ENCODE measurements at regions not wholly inside any gene's neighbourhood (a gene's known extent, or its start where the extent isn't known, plus 50 kb on each side); places are given as distances from the start of the nearest gene placed in this dataset.

GRCh38 chr5:8848997-8849594 lies 696.8 kb downstream of the SEMA5A start:
- no peak for TF ChIP-seq CTCF (IDR thresholded peaks at IDR 0.05; ENCODE audit: low read depth, low read length)
- Histone ChIP-seq H3K4me3 (ENCODE audit: low read depth, low read length) (no peak overlapping the region), H3K9me3 (ENCODE audit: control insufficient read depth, insufficient read depth, low read length) (no peaks in the 10 kb centered on the region), H3K27ac (ENCODE audit: low read depth, low read length) (no peak overlapping the region), H3K27me3 (ENCODE audit: control insufficient read depth, insufficient read depth, low read length) (no peaks in the 10 kb centered on the region)
- CTCF ChIA-PET, result interaction anchor here (0.6 kb wide), 1 partner anchor 962 kb away, joined by 3 read pairs; no protein-coding TSS in a partner anchor
- POLR2A ChIA-PET, result no interaction called here
- DNase-seq (ENCODE audit: low read depth, low spot score), result no peak

GRCh38 chr5:8851101-8851500 lies 694.8 kb downstream of the SEMA5A start:
- no peak for TF ChIP-seq CTCF (IDR thresholded peaks at IDR 0.05; ENCODE audit: low read depth, low read length)
- CTCF ChIA-PET, result interaction anchor here (1.0 to 1.3 kb wide), 2 partner anchors 12 to 57 kb away, joined by 3 read pairs; no protein-coding TSS in a partner anchor
- H3K27ac ChIP-seq (ENCODE audit: low read depth, low read length), result no peak overlapping the region
- no peak for DNase-seq (ENCODE audit: low read depth, low spot score)
- POLR2A ChIA-PET, result no interaction called here
- no peaks in the 10 kb centered on the region for H3K27me3 ChIP-seq (ENCODE audit: control insufficient read depth, insufficient read depth, low read length)
- no peaks in the 10 kb centered on the region for H3K9me3 ChIP-seq (ENCODE audit: control insufficient read depth, insufficient read depth, low read length)
- no peak overlapping the region for H3K4me3 ChIP-seq (ENCODE audit: low read depth, low read length)

- Histone ChIP-seq H3K9me3 (ENCODE audit: control insufficient read depth, insufficient read depth, low read length) (no peaks in the 10 kb centered on the region), H3K27me3 (ENCODE audit: control insufficient read depth, insufficient read depth, low read length) (no peaks in the 10 kb centered on the region), H3K4me3 (ENCODE audit: low read depth, low read length) (no peak overlapping the region), H3K27ac (ENCODE audit: low read depth, low read length) (no peak overlapping the region)
- no peak for DNase-seq (ENCODE audit: low read depth, low spot score)
- POLR2A ChIA-PET, result no interaction called here
- CTCF ChIA-PET, result no interaction called here
- no peak for TF ChIP-seq CTCF (IDR thresholded peaks at IDR 0.05; ENCODE audit: low read depth, low read length)
Observed at GRCh38 chr5:8857051-8857450, 688.8 kb downstream of the SEMA5A start.

GRCh38 chr5:8861764-8862163 lies 684.1 kb downstream of the SEMA5A start:
- no peak overlapping the region for H3K27ac ChIP-seq (ENCODE audit: low read depth, low read length)
- POLR2A ChIA-PET, result no interaction called here
- TF ChIP-seq CTCF (IDR thresholded peaks at IDR 0.05; ENCODE audit: low read depth, low read length), result no peak
- H3K27me3 ChIP-seq (ENCODE audit: control insufficient read depth, insufficient read depth, low read length), result no peaks in the 10 kb centered on the region
- no peak overlapping the region for H3K4me3 ChIP-seq (ENCODE audit: low read depth, low read length)
- DNase-seq (ENCODE audit: low read depth, low spot score), result no peak
- no peaks in the 10 kb centered on the region for H3K9me3 ChIP-seq (ENCODE audit: control insufficient read depth, insufficient read depth, low read length)
- CTCF ChIA-PET, result no interaction called here

GRCh38 chr5:8864053-8864452 lies 681.8 kb downstream of the SEMA5A start:
- ChIA-PET CTCF (interaction anchor here (2.2 kb wide), 1 partner anchor 343 kb away, joined by 5 read pairs; no protein-coding TSS in a partner anchor), POLR2A (no interaction called here)
- Histone ChIP-seq H3K27me3 (ENCODE audit: control insufficient read depth, insufficient read depth, low read length) (no peaks in the 10 kb centered on the region), H3K4me3 (ENCODE audit: low read depth, low read length) (no peak overlapping the region), H3K9me3 (ENCODE audit: control insufficient read depth, insufficient read depth, low read length) (no peaks in the 10 kb centered on the region), H3K27ac (ENCODE audit: low read depth, low read length) (no peak overlapping the region)
- peak; percentile 53 for TF ChIP-seq CTCF (IDR thresholded peaks at IDR 0.05; ENCODE audit: low read depth, low read length)
- DNase-seq (ENCODE audit: low read depth, low spot score), result no peak

Data from AG04450 (cell line).